Vagina (tissue), 2 donors: ENCODE measurements at regions not wholly inside any gene's neighbourhood (a gene's known extent, or its start where the extent isn't known, plus 50 kb on each side); places are given as distances from the start of the nearest gene placed in this dataset.

ENCODE experiments used
- DNase-seq, 2 donors: peaks; one replicate each; pipeline ENCODE4 v3.0.0-alpha.2; 2017; ENCODE audit errors: extremely low spot score in 2 of 2
- H3K27ac ChIP-seq: fragments of 200-600 bp; sonication (generic); one replicate; pipeline ENCODE4 v1.5.1; 2019
- H3K27me3 ChIP-seq: fragments of 200-600 bp; sonication (generic); one replicate; pipeline ENCODE4 v1.5.1; 2019
- H3K36me3 ChIP-seq, 2 donors: fragments of 200-600 bp; sonication (generic); one replicate each; pipeline ENCODE4 v1.5.1; 2017 to 2019
- H3K4me1 ChIP-seq: fragments of 200-600 bp; sonication (generic); one replicate; pipeline ENCODE4 v1.5.1; 2019
- H3K4me3 ChIP-seq, 2 donors: fragments of 200-600 bp; sonication (generic); 1 replicate in 1 of 2; 2 replicates in 1 of 2; pipeline ENCODE4 v1.5.1; 2016 to 2019
- H3K9me3 ChIP-seq: fragments of 200-600 bp; sonication (generic); one replicate; pipeline ENCODE4 v1.5.1; 2019
- POLR2A ChIP-seq, 2 donors: fragments of 450-650 bp; IDR thresholded peaks; one replicate each; pipeline ENCODE4 v1.6.1; 2017; ENCODE audit warnings: antibody characterized with exemption in 2 of 2, mild to moderate bottlenecking in 2 of 2, moderate library complexity in 2 of 2
- POLR2AphosphoS5 ChIP-seq, 2 donors: sonication (generic); formaldehyde crosslinking; IDR thresholded peaks; one replicate each; pipeline ENCODE4 v1.9.0; 2017; ENCODE audit warnings: antibody characterized with exemption in 2 of 2, mild to moderate bottlenecking in 2 of 2, low read depth in 1 of 2; ENCODE audit not compliant: insufficient read depth in 1 of 2
- intact Hi-C: fragments of 100-400 bp; cut with DNase I; formaldehyde crosslinking; loops from one replicate; pipeline ENCODE4 v1.15.1; 2023
- TF ChIP-seq, protein P1 (sequence below), 3 experiments: fragments of 450-650 bp in 2 of 3; fragments of 200-600 bp in 1 of 3; sonication (generic) in 1 of 3; IDR thresholded peaks; one replicate each; pipeline ENCODE4 v1.5.1; 2017 to 2019; ENCODE audit warnings: antibody characterized with exemption in 3 of 3, mild to moderate bottlenecking in 2 of 3, moderate library complexity in 2 of 3

GRCh38 chr4:81963015-81963762 is 410.6 kb downstream of the HNRNPD start:
- intact Hi-C loops, result no loop called here
- H3K4me3 ChIP-seq, result no peak overlapping the region
- DNase-seq, result no peak
- no peaks in the 10 kb centered on the region for H3K9me3 ChIP-seq
- TF ChIP-seq POLR2AphosphoS5 (IDR thresholded peaks at IDR 0.05; ENCODE audit: insufficient read depth in 1 of 2, low read depth in 1 of 2), result no peak
- TF ChIP-seq, protein P1, sequence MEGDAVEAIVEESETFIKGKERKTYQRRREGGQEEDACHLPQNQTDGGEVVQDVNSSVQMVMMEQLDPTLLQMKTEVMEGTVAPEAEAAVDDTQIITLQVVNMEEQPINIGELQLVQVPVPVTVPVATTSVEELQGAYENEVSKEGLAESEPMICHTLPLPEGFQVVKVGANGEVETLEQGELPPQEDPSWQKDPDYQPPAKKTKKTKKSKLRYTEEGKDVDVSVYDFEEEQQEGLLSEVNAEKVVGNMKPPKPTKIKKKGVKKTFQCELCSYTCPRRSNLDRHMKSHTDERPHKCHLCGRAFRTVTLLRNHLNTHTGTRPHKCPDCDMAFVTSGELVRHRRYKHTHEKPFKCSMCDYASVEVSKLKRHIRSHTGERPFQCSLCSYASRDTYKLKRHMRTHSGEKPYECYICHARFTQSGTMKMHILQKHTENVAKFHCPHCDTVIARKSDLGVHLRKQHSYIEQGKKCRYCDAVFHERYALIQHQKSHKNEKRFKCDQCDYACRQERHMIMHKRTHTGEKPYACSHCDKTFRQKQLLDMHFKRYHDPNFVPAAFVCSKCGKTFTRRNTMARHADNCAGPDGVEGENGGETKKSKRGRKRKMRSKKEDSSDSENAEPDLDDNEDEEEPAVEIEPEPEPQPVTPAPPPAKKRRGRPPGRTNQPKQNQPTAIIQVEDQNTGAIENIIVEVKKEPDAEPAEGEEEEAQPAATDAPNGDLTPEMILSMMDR (IDR thresholded peaks at IDR 0.05), result no peak
- no peak for TF ChIP-seq POLR2A (IDR thresholded peaks at IDR 0.05)
- no peak overlapping the region for H3K27ac ChIP-seq
- no peaks in the 10 kb centered on the region for H3K27me3 ChIP-seq
- H3K36me3 ChIP-seq, result no peaks in the 10 kb centered on the region
- H3K4me1 ChIP-seq, result peaks cover 10% of the 10 kb centered on the region

DNA sequence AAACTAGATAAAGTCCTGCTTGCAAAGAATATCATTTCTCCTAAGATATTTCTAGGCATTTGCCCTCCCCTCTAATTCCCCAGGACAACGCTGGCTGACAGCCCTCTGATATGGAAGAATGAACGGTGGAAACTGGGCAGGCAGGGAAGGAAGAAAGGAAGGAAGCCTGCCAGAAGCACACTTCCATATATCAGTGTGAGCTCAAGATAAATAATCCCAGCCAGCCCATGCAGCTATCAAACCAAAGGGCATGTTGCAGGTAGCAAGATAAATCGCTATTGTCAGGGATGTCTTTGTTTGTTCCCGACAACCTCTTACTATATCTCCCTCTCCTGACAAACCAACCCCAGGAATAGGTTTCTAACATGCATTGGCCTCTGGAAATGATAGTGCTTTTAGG is 412.8 kb downstream of the HNRNPD start:
- no peaks in the 10 kb centered on the region for H3K36me3 ChIP-seq
- TF ChIP-seq POLR2A (IDR thresholded peaks at IDR 0.05) (no peak), POLR2AphosphoS5 (IDR thresholded peaks at IDR 0.05; ENCODE audit: insufficient read depth in 1 of 2, low read depth in 1 of 2) (no peak)
- TF ChIP-seq, protein P1 (IDR thresholded peaks at IDR 0.05), result no peak
- peaks cover 10% of the 10 kb centered on the region for H3K4me1 ChIP-seq
- no peak overlapping the region for H3K4me3 ChIP-seq
- no peak for DNase-seq
- H3K27me3 ChIP-seq, result no peaks in the 10 kb centered on the region
- H3K9me3 ChIP-seq, result no peaks in the 10 kb centered on the region
- intact Hi-C loops, result no loop called here
- H3K27ac ChIP-seq, result no peak overlapping the region

DNA sequence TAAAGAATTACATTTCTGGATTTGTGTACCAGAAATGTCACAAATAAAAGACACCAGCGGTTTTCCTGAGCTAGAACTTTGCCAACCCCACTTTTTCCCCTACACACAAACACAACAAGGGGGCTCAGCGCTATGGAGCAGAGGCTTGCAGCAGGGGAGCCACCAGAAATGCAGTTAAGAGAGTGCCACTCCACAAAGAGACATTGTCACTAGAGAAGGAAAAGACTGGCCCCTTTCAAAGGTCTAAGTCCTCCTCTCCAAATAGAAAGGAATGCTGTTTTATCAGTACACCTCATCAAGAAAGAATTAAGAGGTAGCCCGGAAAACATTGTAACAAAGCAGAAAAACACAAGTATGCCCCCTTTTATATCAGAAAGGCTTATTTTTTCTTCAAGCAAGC is 419.5 kb downstream of the HNRNPD start:
- Histone ChIP-seq H3K4me3 (no peak overlapping the region), H3K36me3 (no peaks in the 10 kb centered on the region), H3K27ac (no peak overlapping the region), H3K27me3 (no peaks in the 10 kb centered on the region), H3K9me3 (no peaks in the 10 kb centered on the region), H3K4me1 (no peaks in the 10 kb centered on the region)
- intact Hi-C loops, result no loop called here
- TF ChIP-seq, protein P1 (IDR thresholded peaks at IDR 0.05), result no peak
- no peak for TF ChIP-seq POLR2AphosphoS5 (IDR thresholded peaks at IDR 0.05; ENCODE audit: insufficient read depth in 1 of 2, low read depth in 1 of 2)
- no peak for DNase-seq

DNA sequence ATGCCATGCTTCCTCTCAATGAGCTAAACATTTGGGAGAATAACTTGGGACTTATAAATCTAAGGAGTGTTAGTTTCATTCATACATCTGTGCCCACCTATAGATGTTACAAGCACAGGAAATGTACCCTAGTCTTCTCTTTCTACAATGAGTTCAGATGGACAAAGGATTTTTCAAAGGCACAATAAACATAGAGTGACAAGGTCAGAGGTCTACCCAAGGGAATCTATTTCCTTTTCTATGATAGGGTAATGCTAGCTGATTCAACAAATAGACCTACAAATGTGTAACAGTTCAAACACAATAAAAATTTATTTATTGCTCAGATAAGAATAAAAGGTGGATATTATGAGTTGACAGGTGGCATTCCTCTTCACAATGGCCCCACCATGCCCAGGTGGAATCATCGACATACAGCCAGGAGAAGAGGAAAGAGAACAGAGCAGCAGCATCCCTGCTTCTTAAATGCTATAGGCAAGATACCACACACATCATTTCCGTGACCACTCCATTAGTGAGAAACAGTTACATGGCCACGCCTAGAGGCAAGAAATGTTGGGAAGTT is 421.8 kb downstream of the HNRNPD start:
- H3K9me3 ChIP-seq, result no peaks in the 10 kb centered on the region
- DNase-seq, result no peak
- H3K4me1 ChIP-seq, result no peaks in the 10 kb centered on the region
- no peaks in the 10 kb centered on the region for H3K36me3 ChIP-seq
- intact Hi-C loops, result no loop called here
- no peaks in the 10 kb centered on the region for H3K27me3 ChIP-seq
- TF ChIP-seq POLR2A (IDR thresholded peaks at IDR 0.05) (no peak), POLR2AphosphoS5 (IDR thresholded peaks at IDR 0.05; ENCODE audit: insufficient read depth in 1 of 2, low read depth in 1 of 2) (no peak)
- TF ChIP-seq, protein P1 (IDR thresholded peaks at IDR 0.05), result no peak
- no peak overlapping the region for H3K27ac ChIP-seq
- H3K4me3 ChIP-seq, result no peak overlapping the region

GRCh38 chr4:81946996-81947395 is 426.8 kb downstream of the HNRNPD start:
- intact Hi-C loops, result no loop called here
- TF ChIP-seq POLR2AphosphoS5 (IDR thresholded peaks at IDR 0.05; ENCODE audit: insufficient read depth in 1 of 2, low read depth in 1 of 2) (no peak), POLR2A (IDR thresholded peaks at IDR 0.05) (no peak)
- TF ChIP-seq, protein P1 (IDR thresholded peaks at IDR 0.05), result no peak
- H3K9me3 ChIP-seq, result no peaks in the 10 kb centered on the region
- no peak overlapping the region for H3K4me3 ChIP-seq
- no peaks in the 10 kb centered on the region for H3K27me3 ChIP-seq
- no peak for DNase-seq
- no peak overlapping the region for H3K27ac ChIP-seq
- no peaks in the 10 kb centered on the region for H3K4me1 ChIP-seq
- H3K36me3 ChIP-seq, result no peaks in the 10 kb centered on the region
